Activated CD8-positive, alpha-beta memory T cell treated with anti-CD3 and anti-CD28 coated beads, Interleukin-2, amount 10 ng/mL, durations not matched to agents 7 days and 5 days (primary cell): ENCODE measurements at regions not wholly inside any gene's neighbourhood (a gene's known extent, or its start where the extent isn't known, plus 50 kb on each side); places are given as distances from the start of the nearest gene placed in this dataset.

Experiments
- ATAC-seq: fragments of 150-1000 bp; cut with Tn5 transposase; one replicate; pipeline ENCODE4 v1.10.0; 2021; ENCODE audit warnings: moderate library complexity
- CTCF ChIA-PET: fragments of 350-600 bp; sonication (Branson Sonifier 250); formaldehyde crosslinking; loops from one replicate; lab custom pipeline; 2021; ENCODE audit warnings: antibody characterized with exemption; lab: Charles Lee
- DNase-seq: peaks from one replicate; pipeline ENCODE4 v3.0.0-alpha.2; 2020
- H3K27ac Mint-ChIP-seq: one replicate; pipeline ENCODE4 v1.8.0; 2021; ENCODE audit warnings: mild to moderate bottlenecking, mixed read lengths
- H3K27me3 Mint-ChIP-seq: one replicate; pipeline ENCODE4 v1.8.0; 2021; ENCODE audit warnings: mixed read lengths
- H3K36me3 Mint-ChIP-seq: one replicate; pipeline ENCODE4 v1.8.0; 2021; ENCODE audit warnings: mild to moderate bottlenecking, mixed read lengths
- H3K4me1 Mint-ChIP-seq: one replicate; pipeline ENCODE4 v1.8.0; 2021; ENCODE audit warnings: mixed read lengths
- H3K4me3 Mint-ChIP-seq: one replicate; pipeline ENCODE4 v1.8.0; 2021; ENCODE audit warnings: mild to moderate bottlenecking, moderate library complexity, mixed read lengths
- H3K9me3 Mint-ChIP-seq: one replicate; pipeline ENCODE4 v1.8.0; 2022; ENCODE audit warnings: low read depth, mixed read lengths

DNA sequence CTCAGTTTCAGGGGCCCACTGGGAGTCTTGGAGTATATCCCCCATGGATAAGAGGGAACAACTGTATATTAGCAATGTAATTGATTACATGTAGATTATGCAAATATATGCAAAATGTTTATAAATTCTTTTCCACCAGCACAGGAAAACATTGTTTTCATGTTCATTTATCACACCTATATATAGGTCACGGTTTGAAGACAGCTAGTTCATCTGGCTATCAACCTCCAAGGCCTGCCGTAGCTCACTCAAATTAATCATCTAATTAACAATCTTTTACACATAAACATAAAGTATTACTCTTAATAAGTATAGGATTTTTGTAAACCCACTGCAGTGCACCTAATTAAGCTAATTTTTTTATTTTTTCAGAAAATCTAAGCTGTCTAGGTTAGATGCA lies 53.7 kb upstream of the SP4 start:
- DNase-seq (no peak), ATAC-seq (no peak)
- H3K27me3 Mint-ChIP-seq = no peaks in the 10 kb centered on the region
- CTCF ChIA-PET = interaction anchor here (0.9 to 1.4 kb wide), 3 partner anchors 10 to 52 kb away, joined by 3 to 4 read pairs (median 3); no protein-coding TSS in a partner anchor
- no peak overlapping the region for H3K4me3 Mint-ChIP-seq
- H3K36me3 Mint-ChIP-seq = peaks cover 24% of the 10 kb centered on the region
- peaks cover 14% of the 10 kb centered on the region for H3K4me1 Mint-ChIP-seq
- H3K27ac Mint-ChIP-seq = no peak overlapping the region
- peaks cover 12% of the 10 kb centered on the region for H3K9me3 Mint-ChIP-seq

DNA sequence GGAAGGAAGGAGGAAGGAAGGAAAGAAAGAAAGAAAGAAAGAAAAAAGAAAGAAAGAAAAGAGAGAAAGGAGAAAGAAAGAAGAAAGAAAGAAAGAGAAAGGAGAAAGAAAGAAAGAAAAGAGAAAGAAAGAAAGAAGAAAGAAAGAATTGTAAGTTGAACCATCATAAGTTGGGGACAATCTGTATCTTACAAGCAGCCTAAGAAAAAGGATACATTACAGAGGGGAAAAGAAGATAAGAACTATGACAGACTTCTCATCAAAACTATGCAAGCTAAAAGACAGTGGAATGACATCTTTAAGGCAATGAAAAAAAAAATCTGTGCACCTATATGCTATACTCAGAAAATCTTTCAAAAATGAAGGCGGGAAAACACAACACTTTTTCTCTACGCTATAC lies 50.3 kb upstream of the SP4 start:
- ATAC-seq (no peak), DNase-seq (no peak)
- Mint-ChIP-seq H3K9me3 (peaks cover 15% of the 10 kb centered on the region), H3K4me1 (peaks cover 13% of the 10 kb centered on the region), H3K36me3 (peaks cover 33% of the 10 kb centered on the region), H3K27ac (no peak overlapping the region), H3K27me3 (no peaks in the 10 kb centered on the region), H3K4me3 (no peak overlapping the region)
- CTCF ChIA-PET = interaction anchor here (1.6 kb wide), 1 partner anchor 16 kb away, joined by 6 read pairs; no protein-coding TSS in a partner anchor
